ENCODE measurements at regions not wholly inside any gene's neighbourhood (a gene's known extent, or its start where the extent isn't known, plus 50 kb on each side); places are given as distances from the start of the nearest gene placed in this dataset.

DNA sequence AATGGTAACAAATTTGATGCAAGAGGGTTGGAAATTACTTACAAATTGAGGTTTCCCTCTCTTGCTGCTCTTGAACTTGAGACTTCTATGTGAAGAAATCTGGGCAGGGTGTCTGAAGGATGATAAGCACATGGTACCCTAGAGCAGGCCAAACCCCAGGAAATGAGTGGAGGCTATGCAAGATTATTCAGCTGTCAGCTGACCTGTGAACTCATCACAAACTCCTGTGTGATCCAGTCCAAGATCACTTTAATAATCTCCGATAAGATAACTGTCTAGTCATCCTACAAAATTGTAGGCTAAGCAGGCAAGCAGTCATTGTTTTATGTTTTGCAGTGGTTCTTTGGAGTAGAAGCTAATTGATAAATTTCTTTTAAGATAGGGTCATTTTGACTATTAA, 213.1 kb downstream of the BTBD3 start:
- Mint-ChIP-seq H3K36me3 (no peaks in the 10 kb centered on the region), H3K4me3 (no peak overlapping the region), H3K27ac (no peak overlapping the region), H3K9me3 (no peaks in the 10 kb centered on the region), H3K27me3 (ENCODE audit: low read depth) (0 out of 2 replicates have a peak, but pooled peaks cover 4% of the 10 kb centered on the region), H3K4me1 (peaks cover 13% of the 10 kb centered on the region)
- ChIA-PET CTCF (no interaction called here), POLR2A (no interaction called here)
- DNase-seq (ENCODE audit: low spot score) (no peak), ATAC-seq (no peak)
- TF ChIP-seq, protein P1, sequence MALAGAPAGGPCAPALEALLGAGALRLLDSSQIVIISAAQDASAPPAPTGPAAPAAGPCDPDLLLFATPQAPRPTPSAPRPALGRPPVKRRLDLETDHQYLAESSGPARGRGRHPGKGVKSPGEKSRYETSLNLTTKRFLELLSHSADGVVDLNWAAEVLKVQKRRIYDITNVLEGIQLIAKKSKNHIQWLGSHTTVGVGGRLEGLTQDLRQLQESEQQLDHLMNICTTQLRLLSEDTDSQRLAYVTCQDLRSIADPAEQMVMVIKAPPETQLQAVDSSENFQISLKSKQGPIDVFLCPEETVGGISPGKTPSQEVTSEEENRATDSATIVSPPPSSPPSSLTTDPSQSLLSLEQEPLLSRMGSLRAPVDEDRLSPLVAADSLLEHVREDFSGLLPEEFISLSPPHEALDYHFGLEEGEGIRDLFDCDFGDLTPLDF (CRISPR knock-in tag; IDR thresholded peaks at IDR 0.05), result no peak
- no peak for TF ChIP-seq FOXJ3 (CRISPR knock-in tag; IDR thresholded peaks at IDR 0.05; ENCODE audit: borderline replicate concordance)
- no peak for TF ChIP-seq CREB1 (CRISPR knock-in tag; IDR thresholded peaks at IDR 0.05)
- no peak for TF ChIP-seq ZNF138 (CRISPR knock-in tag; conservative IDR thresholded peaks at IDR 0.05)
- TF ChIP-seq, protein P2, sequence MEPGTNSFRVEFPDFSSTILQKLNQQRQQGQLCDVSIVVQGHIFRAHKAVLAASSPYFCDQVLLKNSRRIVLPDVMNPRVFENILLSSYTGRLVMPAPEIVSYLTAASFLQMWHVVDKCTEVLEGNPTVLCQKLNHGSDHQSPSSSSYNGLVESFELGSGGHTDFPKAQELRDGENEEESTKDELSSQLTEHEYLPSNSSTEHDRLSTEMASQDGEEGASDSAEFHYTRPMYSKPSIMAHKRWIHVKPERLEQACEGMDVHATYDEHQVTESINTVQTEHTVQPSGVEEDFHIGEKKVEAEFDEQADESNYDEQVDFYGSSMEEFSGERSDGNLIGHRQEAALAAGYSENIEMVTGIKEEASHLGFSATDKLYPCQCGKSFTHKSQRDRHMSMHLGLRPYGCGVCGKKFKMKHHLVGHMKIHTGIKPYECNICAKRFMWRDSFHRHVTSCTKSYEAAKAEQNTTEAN (CRISPR knock-in tag; IDR thresholded peaks at IDR 0.05), result no peak
- TF ChIP-seq NFYB (CRISPR knock-in tag; conservative IDR thresholded peaks at IDR 0.05; ENCODE audit: low read depth), result no peak
- no peak for TF ChIP-seq ZNF219 (CRISPR knock-in tag; IDR thresholded peaks at IDR 0.05; ENCODE audit: borderline replicate concordance)
- no peak for TF ChIP-seq TEAD4 (CRISPR knock-in tag; IDR thresholded peaks at IDR 0.05)
- TF ChIP-seq ERG (CRISPR knock-in tag; IDR thresholded peaks at IDR 0.05), result no peak
- no peak for TF ChIP-seq MAX (CRISPR knock-in tag; IDR thresholded peaks at IDR 0.05)
- TF ChIP-seq ZNF416 (CRISPR knock-in tag; IDR thresholded peaks at IDR 0.05), result no peak
- no peak for TF ChIP-seq ZBTB21 (CRISPR knock-in tag; IDR thresholded peaks at IDR 0.05; ENCODE audit: borderline replicate concordance)
- no peak for TF ChIP-seq ATF6 (CRISPR knock-in tag; IDR thresholded peaks at IDR 0.05)
- TF ChIP-seq PREB (CRISPR knock-in tag; IDR thresholded peaks at IDR 0.05; ENCODE audit: borderline replicate concordance), result no peak
- TF ChIP-seq, protein P3, sequence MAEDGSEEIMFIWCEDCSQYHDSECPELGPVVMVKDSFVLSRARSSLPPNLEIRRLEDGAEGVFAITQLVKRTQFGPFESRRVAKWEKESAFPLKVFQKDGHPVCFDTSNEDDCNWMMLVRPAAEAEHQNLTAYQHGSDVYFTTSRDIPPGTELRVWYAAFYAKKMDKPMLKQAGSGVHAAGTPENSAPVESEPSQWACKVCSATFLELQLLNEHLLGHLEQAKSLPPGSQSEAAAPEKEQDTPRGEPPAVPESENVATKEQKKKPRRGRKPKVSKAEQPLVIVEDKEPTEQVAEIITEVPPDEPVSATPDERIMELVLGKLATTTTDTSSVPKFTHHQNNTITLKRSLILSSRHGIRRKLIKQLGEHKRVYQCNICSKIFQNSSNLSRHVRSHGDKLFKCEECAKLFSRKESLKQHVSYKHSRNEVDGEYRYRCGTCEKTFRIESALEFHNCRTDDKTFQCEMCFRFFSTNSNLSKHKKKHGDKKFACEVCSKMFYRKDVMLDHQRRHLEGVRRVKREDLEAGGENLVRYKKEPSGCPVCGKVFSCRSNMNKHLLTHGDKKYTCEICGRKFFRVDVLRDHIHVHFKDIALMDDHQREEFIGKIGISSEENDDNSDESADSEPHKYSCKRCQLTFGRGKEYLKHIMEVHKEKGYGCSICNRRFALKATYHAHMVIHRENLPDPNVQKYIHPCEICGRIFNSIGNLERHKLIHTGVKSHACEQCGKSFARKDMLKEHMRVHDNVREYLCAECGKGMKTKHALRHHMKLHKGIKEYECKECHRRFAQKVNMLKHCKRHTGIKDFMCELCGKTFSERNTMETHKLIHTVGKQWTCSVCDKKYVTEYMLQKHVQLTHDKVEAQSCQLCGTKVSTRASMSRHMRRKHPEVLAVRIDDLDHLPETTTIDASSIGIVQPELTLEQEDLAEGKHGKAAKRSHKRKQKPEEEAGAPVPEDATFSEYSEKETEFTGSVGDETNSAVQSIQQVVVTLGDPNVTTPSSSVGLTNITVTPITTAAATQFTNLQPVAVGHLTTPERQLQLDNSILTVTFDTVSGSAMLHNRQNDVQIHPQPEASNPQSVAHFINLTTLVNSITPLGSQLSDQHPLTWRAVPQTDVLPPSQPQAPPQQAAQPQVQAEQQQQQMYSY (CRISPR knock-in tag; IDR thresholded peaks at IDR 0.05), result no peak
- no peak for TF ChIP-seq MYBL2 (CRISPR knock-in tag; IDR thresholded peaks at IDR 0.05)
- no peak for TF ChIP-seq ZNF121 (CRISPR knock-in tag; IDR thresholded peaks at IDR 0.05)
- TF ChIP-seq SP1 (CRISPR knock-in tag; conservative IDR thresholded peaks at IDR 0.05), result no peak

Data from WTC11 (cell line).